ENCODE measurements at regions not wholly inside any gene's neighbourhood (a gene's known extent, or its start where the extent isn't known, plus 50 kb on each side); places are given as distances from the start of the nearest gene placed in this dataset.

- no peak overlapping the region for H3K4me2 ChIP-seq (ENCODE audit: low read depth, low read length)
- H2AFZ ChIP-seq (ENCODE audit: low read length): no peak overlapping the region
- DNase-seq: no peak
- H3K9me2 ChIP-seq (replicated peaks; ENCODE audit: insufficient read depth, low read length): no peaks in the 10 kb centered on the region
- no peaks in the 10 kb centered on the region for H3K79me2 ChIP-seq (ENCODE audit: low read length)
- H3K9me3 ChIP-seq (replicated peaks; ENCODE audit: insufficient read depth, low read length): no peaks in the 10 kb centered on the region
- no peak overlapping the region for H3K27ac ChIP-seq (ENCODE audit: low read length)
- H3K9ac ChIP-seq (ENCODE audit: low read length): no peak overlapping the region
- H3K4me3 ChIP-seq (ENCODE audit: low read length): no peak overlapping the region
- no peaks in the 10 kb centered on the region for H3K4me1 ChIP-seq (ENCODE audit: low read length)
- TF ChIP-seq EZH2phosphoT487 (IDR thresholded peaks at IDR 0.05; ENCODE audit: low read length): no peak
- TF ChIP-seq CTCF (IDR thresholded peaks at IDR 0.05; ENCODE audit: low read length): no peak
- TF ChIP-seq EZH2 (optimal IDR thresholded peaks at IDR 0.05; ENCODE audit: low read depth, low read length): no peak
- no peaks in the 10 kb centered on the region for H3K36me3 ChIP-seq (replicated peaks; ENCODE audit: insufficient read depth, low read length)
- H3K27me3 ChIP-seq (replicated peaks; ENCODE audit: insufficient read depth, low read length): no peaks in the 10 kb centered on the region
- no peaks in the 10 kb centered on the region for H4K20me1 ChIP-seq (ENCODE audit: insufficient read depth, low read length)
- H3F3A ChIP-seq (ENCODE audit: insufficient read depth, low read length): no peaks in the 10 kb centered on the region
Observed at GRCh38 chr6:71468841-71469700, 180.5 kb downstream of the OGFRL1 start.

- no peaks in the 10 kb centered on the region for H3K9me3 ChIP-seq (replicated peaks; ENCODE audit: insufficient read depth, low read length)
- H3K9me2 ChIP-seq (replicated peaks; ENCODE audit: insufficient read depth, low read length): no peaks in the 10 kb centered on the region
- H3K79me2 ChIP-seq (ENCODE audit: low read length): no peaks in the 10 kb centered on the region
- DNase-seq: no peak
- H3K4me1 ChIP-seq (ENCODE audit: low read length): no peaks in the 10 kb centered on the region
- no peak overlapping the region for H3K27ac ChIP-seq (ENCODE audit: low read length)
- H3K27me3 ChIP-seq (replicated peaks; ENCODE audit: insufficient read depth, low read length): no peaks in the 10 kb centered on the region
- no peak overlapping the region for H3K9ac ChIP-seq (ENCODE audit: low read length)
- H3F3A ChIP-seq (ENCODE audit: insufficient read depth, low read length): no peaks in the 10 kb centered on the region
- TF ChIP-seq CTCF (IDR thresholded peaks at IDR 0.05; ENCODE audit: low read length) (no peak), EZH2 (optimal IDR thresholded peaks at IDR 0.05; ENCODE audit: low read depth, low read length) (no peak), EZH2phosphoT487 (IDR thresholded peaks at IDR 0.05; ENCODE audit: low read length) (no peak)
- no peak overlapping the region for H3K4me2 ChIP-seq (ENCODE audit: low read depth, low read length)
- no peaks in the 10 kb centered on the region for H3K36me3 ChIP-seq (replicated peaks; ENCODE audit: insufficient read depth, low read length)
- no peaks in the 10 kb centered on the region for H4K20me1 ChIP-seq (ENCODE audit: insufficient read depth, low read length)
- no peak overlapping the region for H2AFZ ChIP-seq (ENCODE audit: low read length)
- H3K4me3 ChIP-seq (ENCODE audit: low read length): no peak overlapping the region
Observed at GRCh38 chr6:71471718-71472117, 183.1 kb downstream of the OGFRL1 start.

- Histone ChIP-seq H3K36me3 (replicated peaks; ENCODE audit: insufficient read depth, low read length) (no peaks in the 10 kb centered on the region), H3K9me3 (replicated peaks; ENCODE audit: insufficient read depth, low read length) (no peaks in the 10 kb centered on the region), H4K20me1 (ENCODE audit: insufficient read depth, low read length) (no peaks in the 10 kb centered on the region), H3K27me3 (replicated peaks; ENCODE audit: insufficient read depth, low read length) (no peaks in the 10 kb centered on the region), H3K9me2 (replicated peaks; ENCODE audit: insufficient read depth, low read length) (no peaks in the 10 kb centered on the region), H2AFZ (ENCODE audit: low read length) (no peak overlapping the region), H3K4me2 (ENCODE audit: low read depth, low read length) (no peak overlapping the region), H3K79me2 (ENCODE audit: low read length) (no peaks in the 10 kb centered on the region), H3K4me3 (ENCODE audit: low read length) (no peak overlapping the region), H3K27ac (ENCODE audit: low read length) (no peak overlapping the region), H3F3A (ENCODE audit: insufficient read depth, low read length) (no peaks in the 10 kb centered on the region), H3K9ac (ENCODE audit: low read length) (no peak overlapping the region), H3K4me1 (ENCODE audit: low read length) (peaks cover 4% of the 10 kb centered on the region)
- no peak for TF ChIP-seq EZH2 (optimal IDR thresholded peaks at IDR 0.05; ENCODE audit: low read depth, low read length)
- TF ChIP-seq EZH2phosphoT487 (IDR thresholded peaks at IDR 0.05; ENCODE audit: low read length): no peak
- no peak for TF ChIP-seq CTCF (IDR thresholded peaks at IDR 0.05; ENCODE audit: low read length)
- no peak for DNase-seq
Observed at GRCh38 chr6:71473926-71474325, 185.3 kb downstream of the OGFRL1 start.

All from MM.1S (cell line).